Gastrocnemius medialis (tissue), 4 donors: ENCODE measurements at regions not wholly inside any gene's neighbourhood (a gene's known extent, or its start where the extent isn't known, plus 50 kb on each side); places are given as distances from the start of the nearest gene placed in this dataset.

ENCODE experiments used
- ATAC-seq, 2 donors: fragments of 150-250 bp; one replicate each; pipeline ENCODE4 v1.9.1; 2016
- DNase-seq, 2 donors: peaks; one replicate each; pipeline ENCODE4 v3.0.0-alpha.2; 2019
- H3K27ac ChIP-seq, 4 donors: fragments of 200-600 bp; sonication (generic); 1 replicate in 1 of 4; 2 replicates in 3 of 4; pipeline ENCODE4 v1.5.1; 2016 to 2018; ENCODE audit warnings: mild to moderate bottlenecking in 2 of 4, moderate library complexity in 1 of 4
- H3K27me3 ChIP-seq, 3 donors: fragments of 200-600 bp; sonication (generic) in 2 of 3; 1 replicate in 1 of 3; 2 replicates in 2 of 3; pipeline versions ENCODE4 v1.5.1 to v1.6.0; 2016 to 2019; ENCODE audit warnings: mild to moderate bottlenecking in 1 of 3, moderate library complexity in 1 of 3
- H3K36me3 ChIP-seq, 2 donors: fragments of 200-600 bp; sonication (generic) in 1 of 2; one replicate each; pipeline ENCODE4 v1.5.1; 2017 to 2018
- H3K4me1 ChIP-seq, 2 donors: fragments of 200-600 bp; sonication (generic) in 1 of 2; one replicate each; pipeline ENCODE4 v1.5.1; 2016 to 2017; ENCODE audit warnings: mild to moderate bottlenecking in 2 of 2
- H3K4me3 ChIP-seq, 4 donors: fragments of 200-600 bp; sonication (generic) in 3 of 4; 1 replicate in 1 of 4; 2 replicates in 3 of 4; pipeline ENCODE4 v1.5.1; 2016 to 2019; ENCODE audit warnings: mild to moderate bottlenecking in 2 of 4
- H3K9me3 ChIP-seq, 3 donors: fragments of 200-600 bp; sonication (generic) in 2 of 3; 1 replicate in 1 of 3; 2 replicates in 2 of 3; pipeline ENCODE4 v1.5.1; 2016 to 2019
- CTCF ChIP-seq, 5 experiments: fragments of 450-650 bp in 3 of 5; fragments of 200-600 bp in 2 of 5; sonication (generic) in 2 of 5; IDR thresholded peaks in 4 of 5; conservative IDR thresholded peaks in 1 of 5; 1 replicate in 4 of 5; 2 replicates in 1 of 5; pipeline ENCODE4 v1.5.1; 2016 to 2019; ENCODE audit warnings: antibody characterized with exemption in 5 of 5, mild to moderate bottlenecking in 3 of 5, moderate library complexity in 3 of 5
- POLR2A ChIP-seq, 2 donors: fragments of 450-650 bp; IDR thresholded peaks; one replicate each; pipeline ENCODE4 v1.6.1; 2017; ENCODE audit warnings: antibody characterized with exemption in 2 of 2, mild to moderate bottlenecking in 2 of 2, moderate library complexity in 2 of 2
- in situ Hi-C, 4 donors: fragments of 200-750 bp; cut with MboI; loops; one replicate each; pipeline versions ENCODE4 v1.15.0 to v1.8.0; 2017; ENCODE audit warnings: low sequenced_read_pairs in 4 of 4
- intact Hi-C: fragments of 100-400 bp; cut with DNase I; formaldehyde crosslinking; loops from one replicate; pipeline ENCODE4 v1.15.1; 2023; ENCODE audit warnings: low total_unique reads

GRCh38 chr10:131590567-131590966 is 279.0 kb upstream of the TCERG1L start:
- H3K27ac ChIP-seq, result no peak overlapping the region
- DNase-seq (no peak), ATAC-seq (no peak)
- in situ Hi-C loops (no loop called here), intact Hi-C loops (no loop called here)
- H3K36me3 ChIP-seq, result no peaks in the 10 kb centered on the region
- no peak overlapping the region for H3K4me3 ChIP-seq
- no peaks in the 10 kb centered on the region for H3K4me1 ChIP-seq
- TF ChIP-seq POLR2A (IDR thresholded peaks at IDR 0.05), result no peak
- no peak for TF ChIP-seq CTCF (IDR thresholded peaks at IDR 0.05 in 4 of 5, conservative IDR thresholded peaks at IDR 0.05 in 1 of 5)
- no peaks in the 10 kb centered on the region for H3K27me3 ChIP-seq
- no peaks in the 10 kb centered on the region for H3K9me3 ChIP-seq

DNA sequence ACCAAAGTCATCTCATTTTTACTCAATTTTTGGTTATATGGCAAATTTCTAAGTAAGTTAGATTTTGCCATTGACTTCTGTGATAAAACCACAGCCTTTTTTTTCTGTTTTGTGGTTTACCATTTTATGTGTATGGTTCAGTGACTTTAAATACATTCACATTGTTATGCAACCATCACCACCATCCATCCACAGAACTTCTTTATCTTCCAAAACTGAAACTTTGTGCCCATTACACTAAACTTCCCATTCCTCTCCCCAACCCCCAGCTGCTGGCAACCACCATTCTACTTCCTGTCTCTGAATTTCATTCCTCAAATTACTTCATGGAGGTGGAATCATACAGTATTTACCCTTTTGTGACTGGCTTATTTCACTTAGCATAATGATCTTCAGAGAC is 280.4 kb upstream of the TCERG1L start:
- H3K27me3 ChIP-seq, result no peaks in the 10 kb centered on the region
- DNase-seq (no peak), ATAC-seq (no peak)
- intact Hi-C loops (no loop called here), in situ Hi-C loops (no loop called here)
- no peak overlapping the region for H3K27ac ChIP-seq
- no peaks in the 10 kb centered on the region for H3K4me1 ChIP-seq
- H3K36me3 ChIP-seq, result no peaks in the 10 kb centered on the region
- no peaks in the 10 kb centered on the region for H3K9me3 ChIP-seq
- no peak overlapping the region for H3K4me3 ChIP-seq
- TF ChIP-seq POLR2A (IDR thresholded peaks at IDR 0.05) (no peak), CTCF (IDR thresholded peaks at IDR 0.05 in 4 of 5, conservative IDR thresholded peaks at IDR 0.05 in 1 of 5) (no peak)

DNA sequence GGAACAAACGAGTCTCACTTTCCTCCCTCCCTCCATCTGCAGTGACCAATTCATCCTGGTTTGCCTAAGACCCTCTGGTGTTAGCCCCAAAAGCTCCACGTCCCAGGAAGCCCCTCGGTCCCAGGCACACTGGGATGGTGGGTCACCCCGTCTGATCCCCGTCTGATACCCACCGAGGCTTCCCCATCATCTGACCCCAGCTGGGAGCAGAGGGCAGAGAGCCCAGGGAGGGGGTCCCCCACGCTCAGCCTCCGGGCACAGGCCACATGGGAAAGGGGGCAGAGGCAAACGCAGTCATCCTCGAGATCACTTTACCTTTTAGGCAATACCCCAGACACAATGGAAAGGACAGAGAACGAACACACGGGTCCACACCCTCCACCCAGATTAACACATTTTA is 291.6 kb upstream of the PPP2R2D start:
- Histone ChIP-seq H3K4me1 (no peaks in the 10 kb centered on the region), H3K9me3 (peaks cover 0 to 3% (median 0%) of the 10 kb centered on the region in 3 donors), H3K4me3 (no peak overlapping the region), H3K36me3 (no peaks in the 10 kb centered on the region), H3K27me3 (peaks cover 0 to 8% (median 0%) of the 10 kb centered on the region in 3 donors), H3K27ac (no peak overlapping the region)
- no peak for TF ChIP-seq POLR2A (IDR thresholded peaks at IDR 0.05)
- TF ChIP-seq CTCF (IDR thresholded peaks at IDR 0.05 in 4 of 5, conservative IDR thresholded peaks at IDR 0.05 in 1 of 5), result no peak
- ATAC-seq (no peak), DNase-seq (no peak)
- intact Hi-C loops, result no loop called here
- in situ Hi-C loops, result no loop called here

GRCh38 chr10:131615150-131615549 is 285.7 kb upstream of the PPP2R2D start:
- no peak for TF ChIP-seq CTCF (IDR thresholded peaks at IDR 0.05 in 4 of 5, conservative IDR thresholded peaks at IDR 0.05 in 1 of 5)
- no peak for TF ChIP-seq POLR2A (IDR thresholded peaks at IDR 0.05)
- peaks cover 0 to 7% (median 0%) of the 10 kb centered on the region in 3 donors for H3K27me3 ChIP-seq
- H3K4me3 ChIP-seq, result no peak overlapping the region
- no peaks in the 10 kb centered on the region for H3K4me1 ChIP-seq
- in situ Hi-C loops, result no loop called here
- no peaks in the 10 kb centered on the region for H3K36me3 ChIP-seq
- no peak for DNase-seq
- no peak overlapping the region for H3K27ac ChIP-seq
- no peak for ATAC-seq
- intact Hi-C loops, result no loop called here
- no peaks in the 10 kb centered on the region for H3K9me3 ChIP-seq

- DNase-seq (no peak), ATAC-seq (no peak)
- in situ Hi-C loops (no loop called here), intact Hi-C loops (no loop called here)
- peaks cover 0 to 7% (median 0%) of the 10 kb centered on the region in 3 donors for H3K27me3 ChIP-seq
- H3K27ac ChIP-seq, result no peak overlapping the region
- H3K4me3 ChIP-seq, result no peak overlapping the region
- H3K36me3 ChIP-seq, result no peaks in the 10 kb centered on the region
- H3K4me1 ChIP-seq, result no peaks in the 10 kb centered on the region
- no peaks in the 10 kb centered on the region for H3K9me3 ChIP-seq
- TF ChIP-seq POLR2A (IDR thresholded peaks at IDR 0.05) (no peak), CTCF (IDR thresholded peaks at IDR 0.05 in 4 of 5, conservative IDR thresholded peaks at IDR 0.05 in 1 of 5) (no peak)
Observed at GRCh38 chr10:131616040-131616439, 284.8 kb upstream of the PPP2R2D start.
